ENCODE measurements at regions not wholly inside any gene's neighbourhood (a gene's known extent, or its start where the extent isn't known, plus 50 kb on each side); places are given as distances from the start of the nearest gene placed in this dataset.

DNA sequence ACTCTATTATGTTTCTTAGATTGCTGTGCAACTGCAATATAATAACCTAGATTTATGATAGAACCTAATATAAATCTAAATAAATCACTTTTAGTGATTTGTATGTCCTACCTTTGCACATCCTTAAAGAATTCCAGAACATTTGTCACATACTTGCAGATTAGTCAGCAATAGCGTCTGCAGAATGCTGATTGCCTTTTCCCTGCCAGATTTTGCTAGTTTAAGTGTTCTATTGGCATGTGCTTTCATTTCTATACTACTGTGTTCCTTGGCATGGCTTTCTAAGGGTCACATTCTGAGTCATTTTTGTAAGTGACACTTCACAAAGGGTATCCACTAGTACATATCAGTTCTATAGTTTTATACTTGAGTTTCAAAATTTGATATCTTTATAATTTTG, 303.1 kb upstream of the GIMD1 start:
- no peak for DNase-seq

DNA sequence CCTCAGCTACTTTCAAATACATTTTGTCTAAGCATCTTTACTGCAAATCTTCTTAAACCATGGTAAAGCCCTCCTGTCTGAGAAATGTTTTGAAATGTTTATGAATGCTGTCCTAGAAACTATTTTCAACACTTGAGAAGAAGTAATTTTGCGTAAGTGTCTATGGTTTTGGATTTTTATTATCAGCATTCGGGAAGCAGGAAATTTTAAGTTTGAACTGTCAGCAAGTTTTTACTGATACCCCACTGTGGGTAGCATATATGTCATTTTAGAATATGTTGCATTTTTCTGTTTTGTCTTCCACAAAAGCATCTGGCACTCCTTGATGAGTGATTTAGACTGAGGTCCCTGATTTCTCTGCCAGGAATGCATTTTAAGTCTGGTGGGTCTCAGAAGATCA, 302.4 kb upstream of the GIMD1 start:
- DNase-seq, result no peak

DNA sequence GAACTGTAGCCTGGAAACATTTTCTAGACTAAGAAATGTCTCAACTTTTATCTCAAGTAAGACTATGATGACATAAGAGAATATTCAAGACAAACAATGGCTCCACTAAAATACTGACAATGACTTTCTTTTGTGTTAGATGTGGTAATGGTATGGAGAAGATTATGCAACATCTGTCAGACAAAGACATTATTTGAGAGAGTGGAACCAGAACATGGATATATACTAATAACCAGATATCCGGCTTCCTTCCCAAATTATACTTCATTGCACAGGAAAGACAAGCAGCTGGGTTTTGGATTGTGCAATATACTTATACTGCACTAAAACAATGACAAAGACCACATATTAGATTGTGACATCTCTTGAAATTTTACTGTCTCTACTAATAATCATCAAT, 290.8 kb upstream of the GIMD1 start:
- DNase-seq, result no peak

DNA sequence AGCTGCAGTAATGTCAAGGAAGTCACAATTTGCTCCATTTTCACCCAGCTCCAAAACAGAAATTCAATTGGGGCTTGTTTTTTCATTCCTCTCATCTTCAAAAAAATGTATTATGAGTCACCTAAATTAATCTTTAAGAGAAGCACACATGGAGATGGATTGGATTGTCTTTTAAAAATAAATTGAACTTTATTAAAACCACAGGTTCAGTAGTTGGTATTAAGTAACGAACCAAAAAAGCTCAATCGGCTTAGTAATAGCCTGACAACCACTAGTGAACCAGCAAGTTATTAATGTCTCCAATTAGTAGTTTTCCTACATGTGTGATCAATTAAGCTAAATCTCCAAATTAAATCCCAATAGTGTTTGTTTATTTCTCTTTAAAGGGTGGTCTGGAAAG, 283.5 kb upstream of the GIMD1 start:
- no peak for DNase-seq

DNA sequence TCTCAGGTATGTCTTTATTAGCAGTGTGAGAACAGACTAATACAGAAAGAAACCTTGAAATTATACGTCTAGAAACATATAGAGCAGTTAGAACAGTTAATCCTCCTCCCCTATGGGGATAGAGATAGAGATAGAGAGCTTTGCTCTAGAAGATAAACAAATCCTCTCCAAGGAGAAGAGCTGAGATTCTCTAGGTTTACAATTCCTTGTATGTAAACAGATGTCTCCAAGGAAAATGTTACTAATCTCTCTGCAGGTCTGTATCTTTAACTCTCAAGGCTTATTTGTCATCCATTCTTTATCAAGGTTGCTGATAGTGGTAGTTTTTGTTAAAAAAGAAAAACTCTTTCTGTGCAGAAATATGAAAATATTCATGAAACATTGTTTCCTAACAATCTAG, 282.1 kb upstream of the GIMD1 start:
- DNase-seq, result no peak

DNA sequence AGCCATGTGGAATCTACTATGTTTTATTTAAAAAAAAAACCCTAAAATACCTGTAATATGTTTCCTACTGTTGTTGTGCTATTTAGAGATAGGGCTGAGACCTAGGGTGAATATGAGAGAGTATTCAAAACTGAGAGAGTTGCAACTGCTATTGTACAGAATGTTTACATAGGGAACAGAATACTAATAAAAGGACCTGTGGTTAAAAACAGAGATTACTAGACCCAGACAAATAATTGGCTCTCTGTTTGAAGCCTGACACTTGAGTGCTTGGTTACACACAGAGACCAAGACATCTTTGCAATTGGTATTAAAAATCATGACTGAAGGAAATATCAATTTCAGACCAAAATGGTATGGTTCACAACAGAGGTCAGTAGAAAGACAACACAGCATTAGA, 278.9 kb upstream of the GIMD1 start:
- DNase-seq, result no peak

DNA sequence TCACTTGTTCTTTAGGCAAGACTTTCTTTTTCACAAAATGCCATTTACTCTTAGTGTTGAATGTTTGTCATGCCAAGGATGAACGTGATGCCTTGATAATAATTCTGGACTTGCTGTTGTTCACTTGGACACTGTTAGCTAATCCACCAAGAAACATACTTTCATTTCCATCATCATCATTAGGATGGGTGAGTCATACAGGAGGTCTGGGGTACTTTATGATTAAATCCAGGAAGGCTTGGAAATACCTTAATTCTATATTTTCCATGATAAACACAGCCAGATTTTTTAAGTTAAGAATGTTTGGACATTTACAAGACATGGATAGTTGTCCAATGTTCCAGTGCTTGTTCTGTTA, 260.7 kb upstream of the GIMD1 start:
- DNase-seq, result no peak

DNA sequence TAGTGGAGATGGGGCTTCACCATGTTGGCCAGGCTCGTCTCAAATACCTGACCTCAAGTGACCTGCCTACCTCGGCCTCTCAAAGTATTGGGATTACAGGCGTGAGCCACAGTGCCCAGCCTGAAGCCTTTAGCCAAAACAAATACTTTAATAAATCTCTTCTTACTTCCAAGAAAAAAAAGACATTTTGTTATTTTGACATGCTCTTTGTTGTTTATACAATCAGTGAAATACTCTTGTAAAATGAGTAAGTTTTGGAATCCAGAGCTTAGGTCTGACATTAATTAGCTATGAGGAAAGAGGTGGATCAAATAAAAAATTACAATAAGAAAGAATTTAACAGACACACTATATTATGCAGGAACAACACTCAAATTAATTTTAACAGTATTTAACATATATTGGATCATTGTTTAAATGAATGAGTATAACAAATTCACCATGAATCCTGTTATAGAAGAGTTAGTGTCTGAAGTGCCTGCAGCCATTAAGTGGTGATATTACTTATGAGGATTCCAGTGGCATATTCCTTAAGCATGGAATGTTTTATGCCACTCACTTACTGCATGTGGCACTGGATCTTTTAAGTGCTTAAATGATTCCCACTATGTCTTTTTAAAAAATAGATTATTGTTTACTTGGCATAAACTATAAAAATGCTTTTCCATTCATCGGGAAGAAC, 260.1 kb upstream of the GIMD1 start:
- DNase-seq, result no peak

DNA sequence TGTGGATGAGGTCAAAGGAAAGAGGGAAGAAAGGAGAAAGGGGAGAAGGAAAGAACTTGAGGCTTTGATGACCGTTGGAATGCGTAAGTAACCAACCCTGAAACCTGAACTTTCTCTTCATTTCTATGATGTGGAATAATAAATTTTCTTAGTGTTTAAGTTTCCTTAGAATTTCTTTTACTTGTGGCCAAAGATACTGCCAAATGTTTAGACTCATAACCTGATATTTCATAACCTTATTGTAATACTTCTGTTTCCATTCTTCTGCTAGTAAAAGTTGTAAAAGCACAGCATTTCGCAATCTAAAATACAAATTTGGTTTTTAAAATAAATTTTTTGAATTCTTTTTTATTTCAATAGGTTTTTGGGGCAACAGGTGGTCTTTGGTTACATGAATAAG, 258.5 kb upstream of the GIMD1 start:
- no peak for DNase-seq

DNA sequence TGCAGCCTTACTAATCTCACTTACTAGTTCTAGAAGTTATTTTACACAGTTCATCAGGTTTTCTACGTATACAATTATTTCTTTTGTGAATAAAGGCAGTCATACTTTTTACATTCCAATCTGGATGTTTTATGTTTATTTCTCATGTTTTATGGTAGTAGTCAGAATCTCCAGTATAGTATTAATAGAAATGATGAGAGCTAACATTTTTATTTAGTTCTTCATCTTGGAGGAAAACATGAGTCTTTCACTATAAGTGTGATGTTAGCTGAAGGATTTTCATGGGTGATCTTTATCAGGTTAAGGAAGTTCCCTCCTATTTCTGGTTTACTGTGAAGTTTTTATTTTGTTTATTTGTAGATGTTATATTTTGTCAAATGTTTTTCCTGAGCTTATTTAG, 256.1 kb upstream of the GIMD1 start:
- DNase-seq, result no peak

DNA sequence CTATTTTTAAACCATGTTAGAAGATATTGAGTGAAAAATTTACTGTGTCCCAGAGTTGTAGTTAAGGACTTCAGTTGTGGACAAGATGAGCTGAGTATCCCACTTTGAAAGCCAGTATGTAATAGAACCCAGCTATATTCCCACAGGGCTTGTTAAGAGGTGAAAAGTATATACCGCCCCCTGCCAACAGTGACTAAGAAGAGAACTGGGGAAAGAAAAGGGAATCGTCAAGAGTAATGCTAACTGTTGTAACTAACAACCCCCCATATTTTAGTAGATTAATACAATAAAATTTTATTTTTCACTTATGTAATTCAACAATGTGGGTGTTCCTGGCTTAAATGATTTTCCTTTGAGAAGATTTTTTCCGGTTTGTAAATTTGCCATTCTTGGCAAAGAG, 250.4 kb upstream of the GIMD1 start:
- DNase-seq, result no peak

DNA sequence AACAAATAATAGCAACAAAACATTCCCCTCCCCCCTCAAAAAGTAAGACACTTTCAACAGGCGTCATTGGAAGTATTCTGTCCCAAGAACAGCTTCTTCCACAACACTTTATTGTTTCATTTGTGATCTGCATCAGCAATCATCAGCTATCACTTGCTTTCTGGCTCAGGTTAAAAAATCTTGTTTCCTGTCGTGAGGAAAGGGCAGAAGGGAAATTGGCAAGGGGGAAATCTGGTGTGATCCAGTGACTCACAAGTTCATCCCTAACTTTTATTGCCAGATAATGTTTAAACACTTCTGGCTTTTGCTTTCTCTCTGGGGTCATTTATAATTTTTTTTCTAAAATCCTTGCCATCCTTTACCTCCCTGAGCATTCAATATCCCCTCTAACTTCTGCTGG, 247.4 kb upstream of the GIMD1 start:
- DNase-seq, result no peak

DNA sequence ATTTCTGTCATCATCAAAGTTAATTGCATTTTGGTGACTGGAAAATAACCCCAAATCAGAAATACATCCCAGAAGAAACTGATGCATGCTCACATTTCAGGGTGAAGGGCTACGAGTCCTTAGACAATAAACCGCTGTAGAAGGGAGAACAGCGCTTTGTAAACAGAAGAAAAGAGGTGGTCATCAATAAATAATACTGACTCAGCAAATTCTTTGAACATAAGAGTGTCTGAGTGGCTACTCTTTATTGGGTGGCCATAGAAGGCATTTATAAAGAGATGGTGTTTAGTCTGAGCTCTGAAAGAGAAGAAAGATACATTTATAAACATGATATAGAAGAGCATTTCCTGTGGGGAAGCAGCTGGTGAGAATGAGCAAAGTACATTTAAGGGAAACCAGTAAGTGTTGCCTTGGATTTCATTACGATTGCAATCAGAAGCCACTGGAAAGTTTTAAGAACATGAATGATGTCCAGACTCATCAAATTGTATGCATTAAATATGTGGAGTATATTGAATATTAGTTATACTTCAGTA, 246.9 kb upstream of the GIMD1 start:
- no peak for DNase-seq

DNA sequence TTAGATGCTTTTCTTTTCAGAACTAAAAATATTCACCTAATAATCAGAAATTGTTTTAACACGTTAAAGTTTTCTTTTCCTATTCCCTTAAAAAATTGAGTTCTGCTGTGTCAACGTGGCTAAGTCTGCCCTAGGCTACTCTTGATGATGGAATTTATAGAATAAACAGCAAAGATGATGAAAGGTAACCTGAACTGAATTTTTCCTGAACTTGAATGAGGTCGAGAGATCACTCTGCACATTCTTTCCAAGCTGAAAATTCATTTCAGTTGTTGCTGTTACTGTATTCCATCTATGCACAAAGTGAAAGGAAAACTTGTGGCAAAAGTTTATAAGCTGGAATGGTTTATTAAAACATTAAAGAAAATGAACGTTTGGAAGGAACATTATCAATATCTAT, 245.9 kb upstream of the GIMD1 start:
- no peak for DNase-seq

DNA sequence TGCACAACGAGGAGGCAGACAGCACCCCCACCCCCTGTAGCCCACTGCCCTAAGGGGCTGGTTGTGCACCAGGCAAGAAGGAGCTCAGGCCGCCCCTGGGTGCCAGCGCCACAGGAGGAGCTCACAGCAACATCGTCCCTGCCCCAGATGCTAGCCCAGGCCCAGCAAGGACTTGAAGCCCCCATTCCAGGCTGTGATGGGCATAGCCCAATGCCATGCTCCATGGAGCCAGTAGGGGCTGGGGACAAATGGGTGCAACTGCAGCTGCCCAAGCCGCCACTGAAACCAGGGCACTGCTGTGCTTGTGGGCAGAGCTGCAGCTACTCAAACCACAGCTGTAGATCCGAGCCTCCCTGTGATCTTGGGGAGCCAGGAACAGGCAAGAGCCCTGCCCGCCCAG, 241.3 kb upstream of the GIMD1 start:
- no peak for DNase-seq

DNA sequence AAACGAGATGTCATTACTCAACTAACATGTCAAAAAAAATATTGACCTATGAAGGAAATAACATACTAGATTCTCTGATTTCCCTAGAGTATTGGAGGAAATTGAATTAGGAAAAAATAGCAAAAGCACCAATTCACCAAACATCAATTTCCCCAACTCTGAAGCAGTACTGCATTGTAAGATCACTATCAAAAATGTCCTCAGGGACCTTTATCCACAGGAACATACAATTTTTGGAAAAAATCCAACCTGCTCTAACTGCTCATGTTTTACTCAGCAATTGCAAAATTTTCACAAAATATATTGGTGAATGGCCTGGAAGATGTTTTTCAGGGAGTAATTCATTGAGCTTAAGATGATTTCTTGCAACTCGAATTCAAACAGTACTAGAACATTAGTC, 239.0 kb upstream of the GIMD1 start:
- DNase-seq, result no peak

DNA sequence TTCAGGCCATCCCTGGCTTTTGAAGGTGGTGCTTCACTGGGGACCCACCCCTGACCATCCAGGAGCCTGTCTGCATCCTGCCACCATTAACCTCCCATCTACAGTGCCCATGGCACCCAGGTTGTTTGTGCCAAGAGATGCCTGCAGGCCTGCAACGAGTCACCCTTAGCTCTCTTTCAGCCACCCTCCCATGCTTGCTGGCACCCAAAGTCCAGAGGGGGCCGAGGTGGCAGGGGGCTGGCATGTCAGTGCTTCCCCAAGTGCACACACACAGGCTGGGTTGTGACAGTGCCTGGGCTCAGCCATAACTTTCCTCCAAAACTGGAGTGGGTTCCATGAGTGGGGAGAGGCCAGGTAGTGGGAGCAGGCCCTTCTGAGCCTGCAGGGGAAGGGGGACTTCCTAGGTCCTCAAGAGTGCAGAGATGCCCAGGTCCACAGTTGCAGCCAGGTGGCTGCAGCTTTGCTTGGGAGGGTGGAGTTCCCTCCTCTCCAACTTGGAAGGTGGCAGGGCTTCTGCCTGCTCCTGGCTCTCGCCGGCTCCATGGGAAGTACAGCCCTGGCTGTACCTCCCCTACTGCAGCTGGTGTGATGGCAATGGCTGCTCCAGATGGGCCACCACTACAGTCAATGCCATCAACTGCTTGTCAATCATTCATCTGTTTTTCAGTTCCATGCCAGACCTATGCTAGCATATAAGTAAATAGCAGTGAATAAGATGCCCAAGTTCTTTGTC, 235.9 kb upstream of the GIMD1 start:
- DNase-seq, result no peak

DNA sequence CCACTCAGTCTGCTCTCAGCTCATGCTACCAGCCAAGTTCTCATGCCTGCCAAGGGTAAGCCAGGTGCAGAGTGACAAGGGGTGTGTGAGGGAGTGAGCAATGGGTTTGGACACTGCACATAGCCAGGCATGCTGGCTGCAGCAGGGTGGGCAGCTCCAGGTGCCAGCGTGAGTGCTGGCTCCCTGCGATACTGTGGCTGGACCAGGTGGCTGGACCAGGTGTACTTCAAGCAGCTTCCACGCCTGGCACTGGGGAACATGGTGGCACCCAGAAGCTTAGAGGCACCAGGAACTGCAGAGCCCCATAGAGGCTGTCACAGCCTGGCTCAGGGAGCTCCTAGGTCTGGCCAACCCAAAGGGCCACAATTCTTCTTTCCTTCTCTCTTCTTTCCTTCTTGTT, 234.9 kb upstream of the GIMD1 start:
- DNase-seq, result no peak

DNA sequence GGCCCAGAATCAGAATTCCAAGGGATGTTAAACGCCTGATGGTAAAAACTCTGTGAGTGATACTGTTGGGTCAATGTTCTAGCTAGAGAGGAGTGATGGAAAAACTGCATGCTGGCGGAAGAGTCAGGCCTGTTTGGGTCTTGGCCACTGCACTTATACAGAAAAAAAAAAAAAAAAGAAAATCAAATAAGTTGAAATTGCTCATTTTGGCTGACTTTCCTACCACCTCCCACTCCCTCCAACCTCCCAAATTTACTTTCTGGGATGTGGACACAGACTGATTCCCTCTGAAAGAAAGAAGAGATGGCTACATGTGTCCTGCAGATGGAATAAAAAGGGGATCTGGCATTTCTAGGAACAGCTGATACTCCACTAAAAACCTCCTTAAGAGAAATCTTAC, 234.1 kb upstream of the GIMD1 start:
- no peak for DNase-seq

DNA sequence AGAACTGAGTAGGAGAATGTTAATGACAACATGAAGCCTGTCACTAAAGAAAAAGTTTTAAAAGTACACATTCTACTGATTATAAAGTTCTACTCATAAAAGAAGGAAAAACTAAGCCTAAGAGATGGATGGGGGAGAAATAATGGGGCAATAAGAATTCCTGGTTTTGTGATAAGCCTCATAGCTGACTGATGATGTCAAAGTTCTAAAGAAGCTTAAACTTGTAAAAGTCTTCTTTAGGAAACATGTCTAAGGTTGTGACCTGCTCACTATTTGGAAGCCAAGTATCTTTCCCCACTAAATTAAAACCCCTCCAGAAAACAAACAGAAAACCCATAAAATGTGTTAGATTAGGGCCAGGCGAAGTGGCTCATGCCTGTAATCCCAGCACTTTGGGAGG, 232.9 kb upstream of the GIMD1 start:
- DNase-seq, result no peak

DNA sequence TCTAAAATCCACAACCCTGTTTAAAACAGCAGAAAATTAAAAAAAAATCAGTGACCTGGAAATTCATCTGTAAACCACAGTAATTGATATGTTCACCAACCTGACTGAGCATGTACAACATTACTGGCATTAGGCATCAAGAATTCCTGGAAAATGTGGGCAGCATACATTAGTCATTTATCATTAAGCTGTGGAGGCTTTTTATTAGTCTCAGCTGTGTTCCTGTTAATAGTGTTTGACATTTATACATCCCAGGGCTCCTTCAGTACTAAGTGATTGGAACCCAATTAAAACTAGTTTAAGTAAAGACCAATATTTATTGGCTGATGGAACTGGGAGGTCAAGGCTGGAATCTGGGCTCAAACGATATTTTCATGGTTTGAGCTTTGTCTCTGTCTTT, 227.3 kb upstream of the GIMD1 start:
- no peak for DNase-seq

DNA sequence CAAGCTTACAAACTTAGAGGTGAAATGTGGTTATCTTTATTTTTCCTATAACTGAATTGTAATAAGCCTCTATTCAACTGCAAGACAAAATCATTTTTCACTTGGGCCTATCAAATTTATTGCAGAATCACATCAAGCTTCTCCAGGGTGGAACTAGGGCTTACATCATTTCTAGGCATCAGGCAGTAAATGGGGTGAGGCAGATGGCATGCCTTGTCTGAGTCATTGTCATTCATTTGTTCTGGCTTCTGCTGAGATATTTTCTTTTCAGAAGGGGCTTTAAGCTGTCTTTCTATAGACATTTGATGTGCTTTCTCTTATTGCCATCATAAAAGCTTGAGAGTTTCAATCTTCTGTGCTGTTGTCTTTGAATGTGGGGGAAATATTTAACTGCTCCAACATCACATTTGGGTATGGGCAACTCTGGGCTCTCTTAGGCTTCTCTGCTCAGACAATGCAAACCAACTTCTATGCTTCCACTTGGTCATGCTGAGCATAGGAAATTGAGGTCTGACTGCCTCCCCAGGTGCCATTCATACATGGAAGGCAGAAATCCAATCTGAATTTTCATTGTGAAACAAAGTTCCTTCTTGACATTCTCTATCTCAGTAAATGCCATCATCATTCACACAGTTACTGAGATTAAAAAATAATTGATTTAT, 225.8 kb upstream of the GIMD1 start:
- no peak for DNase-seq

DNA sequence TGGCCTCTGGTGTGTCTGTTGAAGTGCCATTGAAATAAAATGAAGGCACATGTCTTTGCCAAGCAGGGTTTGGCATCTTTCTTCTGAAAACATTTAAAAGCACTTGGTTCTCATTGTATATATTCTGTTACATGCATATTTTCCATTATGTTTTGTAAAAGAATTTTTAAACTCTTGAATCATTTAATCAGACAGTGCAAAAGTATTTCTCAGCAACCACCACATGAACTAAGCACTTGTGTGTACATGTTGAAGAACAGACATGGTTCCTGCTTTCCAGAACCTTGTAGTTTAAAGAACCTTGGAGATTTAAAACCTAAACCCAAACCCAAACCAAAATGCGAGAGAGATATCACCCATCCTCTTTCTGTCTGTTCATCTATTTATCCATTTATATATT, 220.3 kb upstream of the GIMD1 start:
- DNase-seq, result no peak

DNA sequence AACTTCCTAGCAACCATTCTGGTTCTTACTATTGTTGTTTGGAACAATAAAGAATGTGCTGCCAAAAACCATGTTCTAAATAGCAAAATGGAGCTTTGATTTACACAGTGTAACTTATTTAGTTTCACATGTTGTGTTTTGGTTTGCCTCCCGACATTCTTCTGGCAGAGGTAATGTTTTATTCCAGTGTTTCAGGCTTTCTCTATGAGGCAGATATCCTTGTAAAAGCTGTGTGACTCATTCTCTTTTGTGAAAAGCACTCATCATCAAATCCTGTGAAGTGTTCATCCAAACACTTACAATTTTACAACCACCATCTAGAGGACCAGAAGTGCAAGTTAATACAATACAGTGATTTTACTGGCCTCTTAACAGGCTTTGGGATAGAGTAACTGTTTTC, 219.0 kb upstream of the GIMD1 start:
- no peak for DNase-seq
